Transverse colon (tissue), 4 donors: ENCODE measurements at regions not wholly inside any gene's neighbourhood (a gene's known extent, or its start where the extent isn't known, plus 50 kb on each side); places are given as distances from the start of the nearest gene placed in this dataset.

Experiments
- DNase-seq: peaks from one replicate; pipeline ENCODE4 v3.0.0-alpha.2; 2019
- H3K27ac ChIP-seq, 4 donors: fragments of 200-600 bp; sonication (generic); 2 replicates each; pipeline ENCODE4 v1.5.1; 2016 to 2018; ENCODE audit warnings: inconsistent platforms in 4 of 4
- H3K27me3 ChIP-seq: fragments of 200-600 bp; sonication (generic); 2 replicates; pipeline ENCODE4 v1.5.1; 2017; ENCODE audit warnings: inconsistent platforms
- H3K36me3 ChIP-seq, 4 donors: fragments of 200-600 bp; sonication (generic); 2 replicates each; pipeline ENCODE4 v1.5.1; 2017 to 2019; ENCODE audit warnings: inconsistent platforms in 4 of 4
- H3K4me1 ChIP-seq, 4 donors: fragments of 200-600 bp; sonication (generic); 2 replicates each; pipeline ENCODE4 v1.5.1; 2017 to 2020; ENCODE audit warnings: inconsistent platforms in 4 of 4
- H3K4me3 ChIP-seq, 4 donors: fragments of 200-600 bp; sonication (generic); 1 replicate in 1 of 4; 2 replicates in 3 of 4; pipeline versions ENCODE4 v1.5.1 to v1.6.1; 2017 to 2019; ENCODE audit warnings: inconsistent platforms in 4 of 4
- H3K9me3 ChIP-seq, 2 donors: fragments of 200-600 bp; sonication (generic); 2 replicates each; pipeline ENCODE4 v1.5.1; 2017 to 2019; ENCODE audit warnings: inconsistent platforms in 2 of 2
- EP300 ChIP-seq: sonication (generic); formaldehyde crosslinking; IDR thresholded peaks from one replicate; pipeline ENCODE4 v1.6.1; 2017; ENCODE audit warnings: antibody characterized with exemption, low read depth
- POLR2A ChIP-seq: fragments of 450-650 bp; IDR thresholded peaks from one replicate; pipeline ENCODE4 v1.6.1; 2016; ENCODE audit warnings: antibody characterized with exemption, mild to moderate bottlenecking, moderate library complexity
- POLR2AphosphoS5 ChIP-seq, 3 donors: sonication (generic); formaldehyde crosslinking; IDR thresholded peaks; one replicate each; pipeline ENCODE4 v1.6.1; 2016; ENCODE audit warnings: antibody characterized with exemption in 3 of 3
- WGBS, 2 donors: methylation state at CpG; one replicate each; pipeline ENCODE4 v1.1.5; 2018; ENCODE audit warnings: low coverage in 1 of 2; 5-methylcytosine and 5-hydroxymethylcytosine counted together
- in situ Hi-C, 4 donors: fragments of 200-750 bp; cut with MboI; loops; one replicate each; pipeline versions ENCODE4 v1.15.0 to v1.15.1; 2017; ENCODE audit warnings: low sequenced_read_pairs in 3 of 4, low pct_ligation_motif_present in 1 of 4, low pct_unique_long_range_greater_than_20kb in 1 of 4
- intact Hi-C: fragments of 100-400 bp; cut with DNase I; formaldehyde crosslinking; loops from one replicate; pipeline ENCODE4 v1.15.1; 2023; ENCODE audit warnings: low total_unique reads
- TF ChIP-seq, protein P1 (sequence below), 5 experiments: fragments of 200-600 bp in 3 of 5; fragments of 450-650 bp in 2 of 5; sonication (generic) in 3 of 5; IDR thresholded peaks; 1 replicate in 2 of 5; 2 replicates in 3 of 5; pipeline ENCODE4 v1.5.1; 2016 to 2017; ENCODE audit warnings: antibody characterized with exemption in 5 of 5, inconsistent platforms in 3 of 5, mild to moderate bottlenecking in 2 of 5, moderate library complexity in 1 of 5

DNA sequence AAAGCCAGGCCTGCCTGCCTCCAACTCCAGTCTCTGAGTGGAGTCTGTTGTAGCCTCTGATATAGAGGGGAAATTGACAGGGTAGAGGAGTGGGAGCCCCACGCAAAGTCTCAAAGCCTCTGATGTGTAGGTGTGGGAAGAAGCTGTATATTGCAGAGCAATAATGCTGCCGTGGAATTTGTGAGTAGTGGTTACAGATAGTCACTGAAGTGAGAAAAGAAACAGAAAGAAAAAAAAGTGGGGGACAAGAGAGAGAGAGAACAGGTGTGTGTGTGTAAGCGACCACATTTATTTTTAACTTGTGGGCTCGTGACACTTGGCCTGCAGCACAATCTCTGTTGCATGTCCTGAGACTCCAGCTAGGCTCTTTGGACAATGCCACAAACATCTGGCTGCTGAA, 227.8 kb downstream of the NSG2 start:
- Histone ChIP-seq H3K36me3 (no peaks in the 10 kb centered on the region), H3K4me1 (no peaks in the 10 kb centered on the region), H3K27me3 (no peaks in the 10 kb centered on the region), H3K9me3 (no peaks in the 10 kb centered on the region), H3K4me3 (no peak overlapping the region), H3K27ac (peak overlapping the region in 1 of 4 donors; percentile 60)
- intact Hi-C loops = no loop called here
- in situ Hi-C loops = no loop called here
- 35 to 59% methylated on average over 4 of the region's 4 CpGs for WGBS, 2 donors
- no peak for TF ChIP-seq POLR2A
- TF ChIP-seq EP300 = no peak
- DNase-seq = peak; percentile 28

DNA sequence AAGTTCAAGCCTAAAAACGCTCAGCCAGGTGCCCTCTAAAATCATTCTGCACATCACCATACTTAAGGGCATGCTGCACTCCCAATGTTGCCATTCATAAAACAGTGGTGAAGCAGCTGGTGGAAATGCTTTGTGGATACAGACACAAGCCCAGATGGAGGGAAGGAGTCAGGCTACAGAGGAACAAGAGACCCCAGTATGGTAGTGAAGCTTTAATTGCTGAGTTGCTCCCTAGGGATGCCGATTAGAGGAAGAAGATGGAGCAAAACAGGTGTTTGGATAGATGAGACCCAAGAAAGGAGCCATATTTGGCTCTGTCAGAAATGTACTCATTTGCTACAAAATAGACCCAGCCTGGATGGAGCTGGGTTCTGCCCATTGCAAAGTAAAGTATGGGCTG, 230.5 kb downstream of the NSG2 start:
- H3K9me3 ChIP-seq = no peaks in the 10 kb centered on the region
- intact Hi-C loops (no loop called here), in situ Hi-C loops (no loop called here)
- no peak overlapping the region for H3K4me3 ChIP-seq
- H3K27me3 ChIP-seq = no peaks in the 10 kb centered on the region
- 20 to 44% methylated on average over 1 to 2 of the region's 2 CpGs for WGBS, 2 donors
- no peaks in the 10 kb centered on the region for H3K4me1 ChIP-seq
- no peaks in the 10 kb centered on the region for H3K36me3 ChIP-seq
- no peak for DNase-seq
- TF ChIP-seq POLR2A (no peak), POLR2AphosphoS5 (IDR thresholded peaks at IDR 0.05) (no peak), EP300 (no peak)
- TF ChIP-seq, protein P1, sequence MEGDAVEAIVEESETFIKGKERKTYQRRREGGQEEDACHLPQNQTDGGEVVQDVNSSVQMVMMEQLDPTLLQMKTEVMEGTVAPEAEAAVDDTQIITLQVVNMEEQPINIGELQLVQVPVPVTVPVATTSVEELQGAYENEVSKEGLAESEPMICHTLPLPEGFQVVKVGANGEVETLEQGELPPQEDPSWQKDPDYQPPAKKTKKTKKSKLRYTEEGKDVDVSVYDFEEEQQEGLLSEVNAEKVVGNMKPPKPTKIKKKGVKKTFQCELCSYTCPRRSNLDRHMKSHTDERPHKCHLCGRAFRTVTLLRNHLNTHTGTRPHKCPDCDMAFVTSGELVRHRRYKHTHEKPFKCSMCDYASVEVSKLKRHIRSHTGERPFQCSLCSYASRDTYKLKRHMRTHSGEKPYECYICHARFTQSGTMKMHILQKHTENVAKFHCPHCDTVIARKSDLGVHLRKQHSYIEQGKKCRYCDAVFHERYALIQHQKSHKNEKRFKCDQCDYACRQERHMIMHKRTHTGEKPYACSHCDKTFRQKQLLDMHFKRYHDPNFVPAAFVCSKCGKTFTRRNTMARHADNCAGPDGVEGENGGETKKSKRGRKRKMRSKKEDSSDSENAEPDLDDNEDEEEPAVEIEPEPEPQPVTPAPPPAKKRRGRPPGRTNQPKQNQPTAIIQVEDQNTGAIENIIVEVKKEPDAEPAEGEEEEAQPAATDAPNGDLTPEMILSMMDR (IDR thresholded peaks at IDR 0.05) = no peak
- no peak overlapping the region for H3K27ac ChIP-seq

DNA sequence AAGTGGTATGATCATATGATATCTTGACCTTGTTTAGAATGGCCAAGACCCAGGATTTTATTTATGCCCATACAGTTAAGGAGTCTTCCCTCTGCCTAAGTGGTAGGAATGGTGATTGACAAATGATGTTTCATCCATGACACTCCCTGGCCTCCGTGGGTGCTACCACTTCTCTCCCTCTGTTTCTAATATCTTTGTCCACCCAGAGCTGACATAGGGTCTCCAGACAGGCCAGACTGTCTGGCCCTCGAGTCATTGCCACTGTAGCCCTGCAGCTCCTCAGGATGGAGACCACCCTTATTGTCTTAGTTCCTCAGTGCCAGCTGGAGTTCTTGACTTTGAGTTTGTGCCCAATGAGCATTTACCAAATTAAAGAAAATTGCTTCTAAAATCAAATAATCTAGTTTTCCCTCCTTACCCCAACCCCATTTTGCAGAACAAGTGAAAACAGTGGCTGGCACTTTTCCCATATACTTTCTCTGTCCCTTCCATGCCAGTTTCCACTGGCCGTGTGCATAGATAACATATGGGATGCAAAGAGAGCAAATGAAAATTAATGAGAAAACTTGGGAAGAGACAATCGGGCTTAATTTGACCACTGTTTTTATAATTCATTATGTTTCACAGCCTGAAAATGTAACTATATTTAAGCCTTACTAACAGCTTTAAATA, 235.7 kb downstream of the NSG2 start:
- H3K36me3 ChIP-seq = no peaks in the 10 kb centered on the region
- no peak overlapping the region for H3K27ac ChIP-seq
- H3K4me1 ChIP-seq = no peaks in the 10 kb centered on the region
- DNase-seq = no peak
- TF ChIP-seq EP300 (no peak), POLR2AphosphoS5 (IDR thresholded peaks at IDR 0.05) (no peak), POLR2A (no peak)
- TF ChIP-seq, protein P1 (IDR thresholded peaks at IDR 0.05) = no peak
- no peaks in the 10 kb centered on the region for H3K9me3 ChIP-seq
- no peaks in the 10 kb centered on the region for H3K27me3 ChIP-seq
- H3K4me3 ChIP-seq = no peak overlapping the region
- in situ Hi-C loops = no loop called here
- 58 to 86% methylated on average over 2 to 4 of the region's 4 CpGs for WGBS, 2 donors
- intact Hi-C loops = no loop called here

DNA sequence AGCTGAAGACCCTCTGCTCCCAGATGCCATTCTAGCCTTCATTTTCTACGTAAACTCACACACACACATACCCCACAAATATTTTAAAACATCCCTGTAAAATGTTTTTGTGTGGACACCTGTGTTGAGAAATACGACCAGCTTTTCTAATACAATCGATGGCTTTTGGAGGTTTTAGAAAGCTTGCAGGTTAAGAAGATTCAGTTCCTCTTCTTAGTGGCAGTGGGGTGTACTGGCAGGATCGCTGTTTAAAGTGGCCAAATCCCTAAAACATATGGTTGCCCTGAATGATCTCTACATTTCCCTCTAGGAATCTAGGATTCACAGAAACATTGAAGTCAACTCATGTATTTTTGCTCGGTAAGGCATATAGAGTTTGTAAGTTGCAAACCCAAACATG, 236.3 kb downstream of the NSG2 start:
- Histone ChIP-seq H3K27ac (no peak overlapping the region), H3K27me3 (no peaks in the 10 kb centered on the region), H3K4me1 (no peaks in the 10 kb centered on the region), H3K4me3 (no peak overlapping the region), H3K36me3 (no peaks in the 10 kb centered on the region), H3K9me3 (no peaks in the 10 kb centered on the region)
- WGBS, 2 donors = 71 to 78% methylated on average over 5 of the region's 5 CpGs
- TF ChIP-seq POLR2A = no peak
- in situ Hi-C loops (no loop called here), intact Hi-C loops (no loop called here)
- DNase-seq = no peak

DNA sequence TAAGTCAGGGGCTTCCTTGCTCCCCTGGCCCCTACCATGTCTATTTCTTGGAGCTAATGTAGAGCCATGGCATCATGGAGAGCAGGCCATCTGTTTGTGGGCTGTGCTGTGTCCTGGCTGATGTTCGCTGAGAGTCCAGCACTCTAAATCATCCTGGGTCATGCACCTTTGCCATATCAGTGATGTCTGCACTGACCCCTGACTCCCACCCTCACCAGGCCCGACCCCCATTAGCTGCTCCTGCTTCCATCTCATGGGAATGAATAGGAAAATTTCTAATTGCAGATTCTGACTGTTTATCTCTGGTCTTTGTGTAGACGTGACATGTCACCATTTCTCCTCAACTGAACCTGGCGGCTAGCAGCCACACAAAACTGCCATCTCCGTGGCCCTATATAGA, 236.9 kb downstream of the NSG2 start:
- Histone ChIP-seq H3K4me1 (no peaks in the 10 kb centered on the region), H3K27ac (no peak overlapping the region), H3K27me3 (no peaks in the 10 kb centered on the region), H3K36me3 (no peaks in the 10 kb centered on the region), H3K4me3 (no peak overlapping the region), H3K9me3 (no peaks in the 10 kb centered on the region)
- no peak for TF ChIP-seq EP300
- TF ChIP-seq, protein P1 (IDR thresholded peaks at IDR 0.05) = no peak
- TF ChIP-seq POLR2A = no peak
- TF ChIP-seq POLR2AphosphoS5 (IDR thresholded peaks at IDR 0.05) = no peak
- in situ Hi-C loops (no loop called here), intact Hi-C loops (no loop called here)
- WGBS, 2 donors = 53 to 62% methylated on average over 3 to 5 of the region's 5 CpGs
- DNase-seq = no peak
